CMK (cell line): ENCODE measurements at regions not wholly inside any gene's neighbourhood (a gene's known extent, or its start where the extent isn't known, plus 50 kb on each side); places are given as distances from the start of the nearest gene placed in this dataset.

ENCODE experiments used
- DNase-seq: peaks from one replicate; pipeline ENCODE4 v3.0.0-alpha.2; 2010; ENCODE audit warnings: low read depth

- no peak for DNase-seq
Measured at GRCh38 chr1:199746666-199747384, 280.7 kb upstream of the NR5A2 start.

DNA sequence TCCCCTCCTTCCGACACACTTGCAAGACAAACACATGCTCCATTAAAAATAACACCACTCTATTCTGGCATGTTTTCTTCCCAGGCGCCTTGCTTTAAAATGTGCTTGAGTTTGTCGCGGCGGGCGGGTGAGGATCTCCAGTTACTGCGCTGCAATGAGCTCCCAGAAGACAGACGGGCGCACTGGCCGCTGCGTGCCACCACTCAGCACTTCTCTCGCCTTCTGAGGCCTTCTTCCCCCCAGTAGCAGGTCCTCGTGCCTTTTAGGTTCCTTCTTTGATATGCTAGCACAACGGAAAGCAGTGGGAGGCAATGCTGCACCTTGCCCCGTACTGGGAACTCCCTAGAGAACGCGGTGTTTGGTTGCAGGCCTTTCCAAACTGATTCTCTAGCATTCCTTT lies 279.5 kb upstream of the NR5A2 start:
- no peak for DNase-seq

DNA sequence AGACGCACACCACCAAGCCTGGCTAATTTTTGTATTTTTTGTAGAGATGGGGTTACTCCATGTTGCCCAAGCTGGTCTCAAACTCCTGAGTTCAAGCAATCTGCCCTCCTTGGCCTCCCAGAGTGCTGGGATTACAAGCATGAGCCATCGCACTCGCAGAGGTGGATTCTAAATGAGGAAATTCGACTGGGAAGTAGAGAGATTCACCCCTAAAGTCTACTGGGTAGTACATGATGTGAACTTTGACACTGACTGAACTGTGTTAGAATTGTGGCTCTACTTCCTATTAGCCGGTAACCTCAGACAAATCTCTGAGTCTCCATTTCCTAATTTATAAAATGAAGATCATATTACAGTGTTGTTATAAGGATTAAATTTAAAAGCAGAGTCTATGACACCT lies 276.0 kb upstream of the NR5A2 start:
- no peak for DNase-seq

DNA sequence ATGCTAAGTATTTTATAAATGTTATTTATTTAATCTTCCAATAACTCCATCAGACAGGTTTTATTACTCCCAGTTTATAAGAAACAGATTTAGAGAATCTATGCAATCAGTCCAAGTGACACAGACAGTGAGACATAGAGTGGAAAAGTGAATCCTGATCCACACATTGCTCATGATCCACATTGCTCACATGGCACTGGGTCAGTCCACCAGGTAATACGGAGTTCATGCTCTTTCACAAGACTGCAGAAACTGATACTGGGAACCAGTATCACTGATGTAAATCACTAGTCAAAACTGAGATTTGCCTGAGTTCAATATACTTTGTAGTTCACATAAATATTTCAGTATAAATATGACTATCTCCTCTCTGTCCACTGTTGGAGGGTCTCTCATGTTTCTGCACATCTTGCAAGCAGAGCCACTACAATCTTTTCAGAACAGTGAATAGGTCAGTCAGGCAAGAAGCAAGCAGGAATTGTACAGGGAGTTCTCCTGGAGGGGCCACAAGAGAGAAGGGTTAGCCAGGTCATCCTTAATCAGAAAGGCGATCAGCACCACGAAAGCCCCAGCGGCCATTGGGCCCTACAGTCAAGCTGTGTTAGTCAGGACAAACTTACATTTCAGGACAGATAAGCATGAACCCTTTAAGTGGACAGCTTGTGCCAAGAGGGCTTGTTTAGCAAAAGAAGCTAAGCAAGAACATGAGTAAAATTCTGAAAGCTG lies 275.4 kb upstream of the NR5A2 start:
- DNase-seq, result no peak

GRCh38 chr1:199752688-199753027 lies 274.9 kb upstream of the NR5A2 start:
- DNase-seq, result no peak

DNA sequence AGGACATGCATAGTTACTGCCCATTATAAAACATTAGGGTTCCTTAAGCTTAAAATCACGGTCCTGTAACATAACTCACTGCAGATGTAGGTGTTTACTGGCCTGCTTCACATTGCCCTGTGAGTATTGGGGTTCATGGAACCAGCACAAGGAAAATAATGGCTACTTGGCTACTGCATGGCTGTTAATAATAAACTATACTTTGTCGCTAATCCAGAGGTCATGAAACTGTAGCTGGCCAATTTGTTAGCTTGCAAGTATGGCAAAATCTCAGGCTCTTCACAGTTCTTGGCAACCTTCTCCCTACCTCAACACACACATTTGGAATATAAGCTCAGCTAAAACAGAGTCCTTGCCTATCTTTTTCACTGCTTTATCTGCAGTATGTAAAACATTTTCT lies 274.0 kb upstream of the NR5A2 start:
- no peak for DNase-seq

DNA sequence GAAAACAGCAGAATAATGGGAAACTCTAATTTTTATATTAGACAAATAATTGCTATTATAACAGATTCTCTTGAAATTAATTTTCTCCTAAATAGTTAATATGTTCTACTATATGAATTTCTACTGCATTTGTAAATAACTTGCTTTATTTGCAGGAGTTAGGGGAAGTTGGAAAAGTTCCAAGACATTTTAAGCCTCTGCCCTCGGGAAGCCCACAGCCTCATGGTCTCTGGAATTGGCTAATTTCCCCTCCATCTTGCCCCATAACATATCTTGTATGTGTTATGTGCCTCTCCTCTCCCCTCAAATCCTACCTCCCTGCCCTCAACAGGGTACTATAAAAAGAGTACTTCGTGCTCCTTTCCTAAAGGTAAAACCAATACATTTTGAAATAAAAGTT lies 271.4 kb upstream of the NR5A2 start:
- DNase-seq, result no peak

- DNase-seq, result no peak
Measured at GRCh38 chr1:199758626-199759255, 268.8 kb upstream of the NR5A2 start.

DNA sequence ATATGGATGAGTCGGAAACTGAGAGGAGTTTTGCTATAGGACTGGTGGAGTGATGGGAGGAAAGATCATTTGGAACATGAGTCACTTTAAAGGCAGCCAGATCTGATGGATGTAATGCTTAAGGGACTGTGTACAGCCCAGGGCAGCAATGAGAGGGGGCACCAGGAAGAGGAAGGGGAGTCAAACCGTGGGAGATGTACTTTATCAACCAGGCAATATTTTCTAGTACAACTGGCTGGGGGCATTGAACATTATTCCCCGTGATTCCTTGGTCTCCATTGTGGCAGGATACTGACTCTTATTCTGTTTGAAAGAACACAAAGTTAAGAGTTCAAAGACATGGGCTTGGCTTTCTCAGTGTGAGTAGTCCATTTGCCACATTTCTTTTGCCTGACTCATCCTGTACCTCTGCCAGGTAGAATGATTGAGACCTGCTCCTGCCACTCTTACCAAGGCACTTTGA lies 268.2 kb upstream of the NR5A2 start:
- DNase-seq, result no peak

DNA sequence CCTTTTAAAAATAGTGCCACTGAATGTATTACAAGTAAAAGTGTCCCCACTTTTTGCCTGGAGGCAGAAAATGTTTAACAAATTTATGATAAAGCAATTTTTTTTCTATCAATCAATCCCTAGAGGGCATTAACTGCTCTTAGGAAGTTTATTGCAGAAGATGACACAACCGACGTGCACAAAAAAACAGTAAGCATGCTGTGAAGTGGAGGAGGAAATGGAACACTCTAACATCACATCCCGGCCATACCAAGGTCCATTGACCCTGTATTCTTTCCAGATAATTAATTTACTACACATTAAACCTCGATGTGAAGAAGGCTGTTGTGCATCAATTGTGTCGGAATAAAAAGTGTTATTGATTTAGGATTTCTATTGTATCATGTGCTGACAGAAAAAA lies 264.9 kb upstream of the NR5A2 start:
- no peak for DNase-seq

GRCh38 chr1:199766218-199766792 lies 261.2 kb upstream of the NR5A2 start:
- DNase-seq, result no peak

DNA sequence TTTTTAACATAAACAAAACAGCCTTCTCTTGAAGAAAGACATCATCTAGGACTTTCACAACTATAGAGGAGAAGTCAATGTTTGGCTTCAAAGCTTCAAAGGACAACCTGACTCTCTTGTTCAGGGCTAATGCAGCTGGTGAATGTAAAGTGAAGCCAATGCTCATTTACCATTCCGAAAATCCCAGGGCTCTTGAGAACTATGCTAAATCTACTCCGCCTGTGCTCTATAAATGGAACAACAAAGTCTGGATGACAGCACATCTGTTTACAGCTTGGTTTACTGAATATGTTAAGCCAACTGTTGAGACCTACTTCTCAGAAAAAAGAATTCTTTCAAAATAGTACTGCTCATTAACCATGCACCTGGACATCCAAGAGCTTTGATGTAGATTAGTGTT lies 259.8 kb upstream of the NR5A2 start:
- no peak for DNase-seq

GRCh38 chr1:199774433-199775089 lies 252.9 kb upstream of the NR5A2 start:
- DNase-seq, result no peak

- no peak for DNase-seq
Measured at GRCh38 chr1:199776768-199777497, 250.6 kb upstream of the NR5A2 start.

- peak; percentile 91 for DNase-seq
Measured at GRCh38 chr1:199778324-199778955, 249.1 kb upstream of the NR5A2 start.

GRCh38 chr1:199780091-199780490 lies 247.4 kb upstream of the NR5A2 start:
- no peak for DNase-seq

GRCh38 chr1:199780948-199781670 lies 246.4 kb upstream of the NR5A2 start:
- no peak for DNase-seq

- no peak for DNase-seq
Measured at GRCh38 chr1:199784138-199784895, 243.2 kb upstream of the NR5A2 start.

- no peak for DNase-seq
Measured at GRCh38 chr1:199786695-199787094, 240.8 kb upstream of the NR5A2 start.

- no peak for DNase-seq
Measured at GRCh38 chr1:199789141-199789540, 238.4 kb upstream of the NR5A2 start.
